Chondrocyte (in vitro differentiated cells): ENCODE measurements at regions not wholly inside any gene's neighbourhood (a gene's known extent, or its start where the extent isn't known, plus 50 kb on each side); places are given as distances from the start of the nearest gene placed in this dataset.

Experiments used
- DNase-seq: peaks from one replicate; pipeline ENCODE4 v3.0.0; 2021; ENCODE audit warnings: mixed read lengths, low spot score
- H3K27ac Mint-ChIP-seq: one replicate; pipeline ENCODE4 v1.8.0; 2021; ENCODE audit warnings: mild to moderate bottlenecking, moderate library complexity, mixed read lengths; ENCODE audit not compliant: unreplicated experiment
- H3K27me3 Mint-ChIP-seq: 2 replicates; pipeline ENCODE4 v1.8.0; 2021; ENCODE audit warnings: low read depth, mixed read lengths
- H3K36me3 Mint-ChIP-seq: 2 replicates; pipeline ENCODE4 v1.8.0; 2021; ENCODE audit warnings: low read depth, mixed read lengths
- H3K4me1 Mint-ChIP-seq: 2 replicates; pipeline ENCODE4 v1.8.0; 2021; ENCODE audit warnings: low read depth, mild to moderate bottlenecking, mixed read lengths
- H3K4me3 Mint-ChIP-seq: one replicate; pipeline ENCODE4 v1.8.0; 2021; ENCODE audit warnings: mild to moderate bottlenecking, moderate library complexity, mixed read lengths; ENCODE audit not compliant: unreplicated experiment
- H3K9me3 Mint-ChIP-seq: 2 replicates; pipeline ENCODE4 v1.8.0; 2021; ENCODE audit warnings: low read depth, mixed read lengths
- CTCF ChIP-seq: fragments of 200-600 bp; sonication (generic); IDR thresholded peaks from 2 replicates; pipeline ENCODE4 v1.5.0; 2021; ENCODE audit warnings: antibody characterized with exemption, mild to moderate bottlenecking, moderate library complexity

GRCh38 chr2:118586312-118586711 is 261.1 kb downstream of the EN1 start:
- H3K27ac Mint-ChIP-seq: no peak overlapping the region
- H3K4me3 Mint-ChIP-seq: no peak overlapping the region
- no peaks in the 10 kb centered on the region for H3K4me1 Mint-ChIP-seq
- DNase-seq: no peak
- no peaks in the 10 kb centered on the region for H3K36me3 Mint-ChIP-seq
- TF ChIP-seq CTCF: no peak
- H3K9me3 Mint-ChIP-seq: no peaks in the 10 kb centered on the region
- H3K27me3 Mint-ChIP-seq: peaks cover 10% of the 10 kb centered on the region

GRCh38 chr2:118584877-118585276 is 262.6 kb downstream of the EN1 start:
- no peak overlapping the region for H3K27ac Mint-ChIP-seq

GRCh38 chr2:118584062-118584749 is 263.2 kb downstream of the EN1 start:
- no peak overlapping the region for H3K4me3 Mint-ChIP-seq
- peaks cover 16% of the 10 kb centered on the region for H3K27me3 Mint-ChIP-seq
- DNase-seq: no peak
- H3K9me3 Mint-ChIP-seq: no peaks in the 10 kb centered on the region
- H3K27ac Mint-ChIP-seq: no peak overlapping the region
- no peaks in the 10 kb centered on the region for H3K4me1 Mint-ChIP-seq
- H3K36me3 Mint-ChIP-seq: no peaks in the 10 kb centered on the region
- no peak for TF ChIP-seq CTCF

More at GRCh38 chr2:118584877-118585276, 262.6 kb downstream of the EN1 start:
- H3K36me3 Mint-ChIP-seq: no peaks in the 10 kb centered on the region
- TF ChIP-seq CTCF: no peak
- H3K9me3 Mint-ChIP-seq: no peaks in the 10 kb centered on the region
- peaks cover 13% of the 10 kb centered on the region for H3K27me3 Mint-ChIP-seq
- no peaks in the 10 kb centered on the region for H3K4me1 Mint-ChIP-seq
- DNase-seq: no peak
- no peak overlapping the region for H3K4me3 Mint-ChIP-seq

GRCh38 chr2:118582058-118582457 is 265.4 kb downstream of the EN1 start:
- Mint-ChIP-seq H3K4me3 (no peak overlapping the region), H3K27ac (no peak overlapping the region), H3K36me3 (no peaks in the 10 kb centered on the region), H3K9me3 (no peaks in the 10 kb centered on the region), H3K27me3 (peaks cover 19% of the 10 kb centered on the region), H3K4me1 (no peaks in the 10 kb centered on the region)
- TF ChIP-seq CTCF: no peak
- DNase-seq: no peak

- Mint-ChIP-seq H3K36me3 (no peaks in the 10 kb centered on the region), H3K27me3 (peaks cover 12% of the 10 kb centered on the region), H3K9me3 (no peaks in the 10 kb centered on the region), H3K4me3 (no peak overlapping the region), H3K4me1 (no peaks in the 10 kb centered on the region), H3K27ac (no peak overlapping the region)
- TF ChIP-seq CTCF: no peak
- DNase-seq: no peak
Observed at GRCh38 chr2:118580651-118581050, 266.8 kb downstream of the EN1 start.
